Neuronal stem cell (in vitro differentiated cells): ENCODE measurements at regions not wholly inside any gene's neighbourhood (a gene's known extent, or its start where the extent isn't known, plus 50 kb on each side); places are given as distances from the start of the nearest gene placed in this dataset.

Source experiments
- DNase-seq: peaks from one replicate; pipeline ENCODE4 v3.0.0-alpha.2; 2013; ENCODE audit warnings: low spot score
- H2AFZ ChIP-seq: one replicate; pipeline ENCODE4 v1.6.1; 2013; ENCODE audit warnings: mild to moderate bottlenecking, low read length, inconsistent platforms
- H2AK5ac ChIP-seq: 2 replicates; pipeline ENCODE4 v1.6.1; 2013; ENCODE audit warnings: low read depth, mild to moderate bottlenecking, inconsistent platforms, low read length, moderate library complexity, mixed read lengths
- H2BK120ac ChIP-seq: 2 replicates; pipeline ENCODE4 v1.6.1; 2013; ENCODE audit warnings: low read depth, mild to moderate bottlenecking, inconsistent platforms, low read length, moderate library complexity, mixed read lengths
- H2BK12ac ChIP-seq: one replicate; pipeline ENCODE4 v1.6.1; 2013; ENCODE audit warnings: low read length, inconsistent platforms
- H2BK15ac ChIP-seq: 2 replicates; pipeline ENCODE4 v1.6.1; 2013; ENCODE audit warnings: mild to moderate bottlenecking, low read length, inconsistent platforms, mixed read lengths
- H2BK5ac ChIP-seq: one replicate; pipeline ENCODE4 v1.6.1; 2013; ENCODE audit warnings: inconsistent platforms, mild to moderate bottlenecking, low read length, moderate library complexity
- H3K14ac ChIP-seq: one replicate; pipeline ENCODE4 v1.6.1; 2013; ENCODE audit warnings: low read length, inconsistent platforms
- H3K18ac ChIP-seq: 2 replicates; pipeline ENCODE4 v1.6.1; 2013; ENCODE audit warnings: low read length, inconsistent platforms
- H3K23ac ChIP-seq: 2 replicates; pipeline ENCODE4 v1.6.1; 2013; ENCODE audit warnings: low read depth, mild to moderate bottlenecking, mixed read lengths, low read length, inconsistent platforms; ENCODE audit not compliant: poor library complexity
- H3K27ac ChIP-seq: replicated peaks from 3 replicates; pipeline ENCODE4 v1.5.1; 2013; ENCODE audit warnings: low read length, inconsistent platforms
- H3K27me3 ChIP-seq, 3 experiments: 2 replicates each; pipeline ENCODE4 v1.6.1; 2013; ENCODE audit warnings: low read length in 3 of 3, mild to moderate bottlenecking in 2 of 3, inconsistent platforms in 1 of 3, low read depth in 1 of 3, mixed read lengths in 1 of 3, moderate library complexity in 1 of 3; ENCODE audit not compliant: control insufficient read depth in 3 of 3, insufficient read depth in 3 of 3
- H3K36me3 ChIP-seq, 2 donors: replicated peaks in 1 of 2; 2 replicates each; pipeline ENCODE4 v1.6.1; 2013; ENCODE audit warnings: low read length in 2 of 2; ENCODE audit not compliant: control insufficient read depth in 2 of 2, insufficient read depth in 2 of 2
- H3K4ac ChIP-seq: 2 replicates; pipeline ENCODE4 v1.6.1; 2013; ENCODE audit warnings: inconsistent platforms, mild to moderate bottlenecking, low read length, moderate library complexity
- H3K4me1 ChIP-seq, 2 donors: 1 replicate in 1 of 2; 2 replicates in 1 of 2; pipeline ENCODE4 v1.6.1; 2013; ENCODE audit warnings: low read length in 2 of 2, low read depth in 1 of 2; ENCODE audit not compliant: control insufficient read depth in 2 of 2, insufficient read depth in 1 of 2
- H3K4me2 ChIP-seq: one replicate; pipeline ENCODE4 v1.6.1; 2013; ENCODE audit warnings: mild to moderate bottlenecking, low read length, inconsistent platforms; ENCODE audit not compliant: insufficient read depth, poor library complexity, severe bottlenecking
- H3K4me3 ChIP-seq, 2 donors: 2 replicates each; pipeline ENCODE4 v1.5.1; 2013; ENCODE audit warnings: low read length in 2 of 2, mild to moderate bottlenecking in 2 of 2, inconsistent platforms in 1 of 2, moderate library complexity in 1 of 2
- H3K79me1 ChIP-seq: one replicate; pipeline ENCODE4 v1.6.1; 2013; ENCODE audit warnings: low read depth, mild to moderate bottlenecking, inconsistent platforms, low read length, moderate library complexity
- H3K9ac ChIP-seq: one replicate; pipeline ENCODE4 v1.6.1; 2013; ENCODE audit warnings: mild to moderate bottlenecking, low read depth, low read length, inconsistent platforms; ENCODE audit not compliant: poor library complexity
- H3K9me3 ChIP-seq, 2 donors: replicated peaks in 1 of 2; 2 replicates each; pipeline versions ENCODE3 to v1.6.1; 2013; ENCODE audit warnings: low read length in 2 of 2, mild to moderate bottlenecking in 2 of 2, inconsistent platforms in 1 of 2, low read depth in 1 of 2, mixed read lengths in 1 of 2, moderate library complexity in 1 of 2; ENCODE audit not compliant: control insufficient read depth in 2 of 2, insufficient read depth in 1 of 2
- H4K8ac ChIP-seq: one replicate; pipeline ENCODE4 v1.6.1; 2013; ENCODE audit warnings: low read depth, mild to moderate bottlenecking, inconsistent platforms, low read length, moderate library complexity
- H4K91ac ChIP-seq: one replicate; pipeline ENCODE4 v1.6.1; 2013; ENCODE audit warnings: low read length, low read depth, mild to moderate bottlenecking, inconsistent platforms; ENCODE audit not compliant: poor library complexity
- WGBS, 2 donors: extraction: QIAGEN DNeasy Blood & Tissue Kit; methylation state at CpG; one replicate each; pipeline ENCODE4 v1.1.7; 2013; ENCODE audit warnings: missing lambda C conversion rate in 2 of 2, mixed read lengths in 1 of 2; ENCODE audit not compliant: insufficient read length in 2 of 2, insufficient replicate concordance in 1 of 2; ENCODE audit errors: extremely low coverage in 2 of 2; 5-methylcytosine and 5-hydroxymethylcytosine counted together

GRCh38 chr2:121058852-121059558, 226.0 kb downstream of the TFCP2L1 start:
- Histone ChIP-seq H2BK5ac (no peak overlapping the region), H3K9ac (no peak overlapping the region), H2BK12ac (no peak overlapping the region), H4K8ac (no peak overlapping the region), H3K9me3 (peaks cover 1 to 4% of the 10 kb centered on the region in 2 donors), H3K4ac (no peak overlapping the region), H3K4me2 (no peak overlapping the region), H3K23ac (no peak overlapping the region), H3K79me1 (no peaks in the 10 kb centered on the region), H4K91ac (no peak overlapping the region), H3K36me3 (no peaks in the 10 kb centered on the region), H3K4me1 (peaks cover 0 to 16% of the 10 kb centered on the region in 2 donors), H2AFZ (no peak overlapping the region), H3K4me3 (no peak overlapping the region), H3K27ac (no peak overlapping the region), H3K27me3 (peaks cover 0 to 4% (median 0%) of the 10 kb centered on the region in 3 experiments), H2BK15ac (peak overlapping the region; percentile 4), H2BK120ac (no peak overlapping the region), H3K14ac (no peak overlapping the region), H2AK5ac (no peak overlapping the region), H3K18ac (no peak overlapping the region)
- no peak for DNase-seq
- no CpG with 5 or more reads among the region's 15 CpGs for WGBS, 2 donors

- Histone ChIP-seq H2AK5ac (peak overlapping the region; percentile 71), H2BK12ac (no peak overlapping the region), H2AFZ (no peak overlapping the region), H3K4ac (no peak overlapping the region), H3K4me1 (peaks cover 0 to 16% of the 10 kb centered on the region in 2 donors), H3K79me1 (no peaks in the 10 kb centered on the region), H3K18ac (no peak overlapping the region), H3K4me2 (no peak overlapping the region), H3K23ac (no peak overlapping the region), H3K14ac (peak overlapping the region; percentile 39), H2BK120ac (no peak overlapping the region), H4K91ac (no peak overlapping the region), H3K27ac (no peak overlapping the region), H3K27me3 (peaks cover 0 to 13% (median 0%) of the 10 kb centered on the region in 3 experiments), H2BK5ac (no peak overlapping the region), H2BK15ac (no peak overlapping the region), H3K4me3 (no peak overlapping the region), H3K9me3 (no peaks in the 10 kb centered on the region), H4K8ac (no peak overlapping the region), H3K9ac (no peak overlapping the region), H3K36me3 (no peaks in the 10 kb centered on the region)
- DNase-seq, result no peak
- WGBS, 2 donors, result no CpG with 5 or more reads among the region's 9 CpGs
These were observed 225.1 kb downstream of the TFCP2L1 start for GRCh38 chr2:121059651-121060649.

- no peak overlapping the region for H4K8ac ChIP-seq
- no peak overlapping the region for H3K9ac ChIP-seq
- H3K4me2 ChIP-seq, result no peak overlapping the region
- H2AK5ac ChIP-seq, result no peak overlapping the region
- no peak overlapping the region for H3K18ac ChIP-seq
- peaks cover 0 to 16% of the 10 kb centered on the region in 2 donors for H3K4me1 ChIP-seq
- no peak overlapping the region for H3K23ac ChIP-seq
- H2BK5ac ChIP-seq, result no peak overlapping the region
- H2AFZ ChIP-seq, result no peak overlapping the region
- H3K79me1 ChIP-seq, result no peaks in the 10 kb centered on the region
- H2BK15ac ChIP-seq, result no peak overlapping the region
- H2BK120ac ChIP-seq, result no peak overlapping the region
- H3K27ac ChIP-seq, result no peak overlapping the region
- no peak overlapping the region for H2BK12ac ChIP-seq
- no peak overlapping the region for H3K14ac ChIP-seq
- H3K27me3 ChIP-seq, result peaks cover 0 to 17% (median 0%) of the 10 kb centered on the region in 3 experiments
- no peak overlapping the region for H3K4me3 ChIP-seq
- no peak overlapping the region for H3K4ac ChIP-seq
- no CpG with 5 or more reads among the region's 9 CpGs for WGBS, 2 donors
- no peaks in the 10 kb centered on the region for H3K36me3 ChIP-seq
- H4K91ac ChIP-seq, result no peak overlapping the region
- no peaks in the 10 kb centered on the region for H3K9me3 ChIP-seq
- DNase-seq, result no peak
These were observed 223.4 kb downstream of the TFCP2L1 start for GRCh38 chr2:121061633-121062032.

- Histone ChIP-seq H3K27me3 (peaks cover 0 to 13% (median 0%) of the 10 kb centered on the region in 3 experiments), H2BK120ac (no peak overlapping the region), H3K9ac (no peak overlapping the region), H3K4me1 (peaks cover 0 to 16% of the 10 kb centered on the region in 2 donors), H4K8ac (peak overlapping the region; percentile 29), H3K79me1 (no peaks in the 10 kb centered on the region), H3K14ac (no peak overlapping the region), H2BK15ac (no peak overlapping the region), H2AK5ac (no peak overlapping the region), H3K4me2 (no peak overlapping the region), H2BK5ac (no peak overlapping the region), H2BK12ac (no peak overlapping the region), H3K23ac (no peak overlapping the region), H4K91ac (no peak overlapping the region), H2AFZ (no peak overlapping the region), H3K27ac (no peak overlapping the region), H3K4me3 (no peak overlapping the region), H3K36me3 (no peaks in the 10 kb centered on the region), H3K18ac (no peak overlapping the region), H3K9me3 (no peaks in the 10 kb centered on the region), H3K4ac (no peak overlapping the region)
- DNase-seq, result no peak
- WGBS, 2 donors, result no CpG with 5 or more reads among the region's 3 CpGs
These were observed 221.5 kb downstream of the TFCP2L1 start for GRCh38 chr2:121063471-121063870.
